ENCODE measurements at regions not wholly inside any gene's neighbourhood (a gene's known extent, or its start where the extent isn't known, plus 50 kb on each side); places are given as distances from the start of the nearest gene placed in this dataset.

DNA sequence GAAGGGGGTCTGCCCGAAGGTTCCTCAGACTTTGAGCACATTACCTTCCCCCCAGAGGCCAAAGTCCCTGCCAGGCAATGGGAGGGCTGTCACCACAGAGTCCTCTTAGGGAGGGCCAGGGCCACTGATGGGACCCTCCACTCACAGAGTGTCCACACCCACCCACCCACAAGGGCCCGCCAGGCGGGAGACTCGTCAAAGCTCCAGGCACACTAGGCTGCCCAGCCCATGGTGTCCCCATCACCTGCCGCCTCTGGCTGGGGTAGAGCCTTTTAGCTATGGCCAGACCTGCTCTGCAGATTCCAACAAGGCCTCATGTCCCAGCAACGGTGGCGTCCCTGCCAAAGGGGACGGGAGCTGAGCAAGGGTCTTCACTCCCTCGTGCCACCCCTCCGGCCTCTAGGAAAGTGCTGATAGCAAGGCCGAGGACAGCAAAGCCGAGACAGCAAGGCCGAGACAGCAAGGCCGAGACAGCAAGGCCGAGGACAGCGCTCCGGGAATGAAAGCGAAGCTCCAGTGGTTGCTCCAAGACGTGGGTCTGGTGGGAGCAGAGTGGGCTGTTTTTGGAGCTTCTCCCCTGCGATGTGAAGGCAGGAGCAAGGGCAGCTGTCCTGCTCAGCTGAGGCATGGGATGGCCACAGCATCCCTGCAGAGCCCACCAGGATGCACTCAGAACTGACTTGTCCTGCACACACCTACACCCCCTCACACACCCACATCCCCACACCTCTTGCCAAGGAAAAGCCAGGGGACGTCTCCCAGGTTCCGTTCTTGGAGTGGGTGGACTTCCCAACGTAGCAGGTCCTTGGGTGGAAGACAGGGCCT lies 123.4 kb downstream of the CRYAA start:
- no peak overlapping the region for H3K9ac ChIP-seq (replicated peaks; ENCODE audit: extremely low read depth, insufficient read depth, low read length)
- BruUV-seq (replicated peaks) = no TSS peak
- H3K79me2 ChIP-seq (ENCODE audit: control insufficient read depth, insufficient read depth, low read length) = no peaks in the 10 kb centered on the region
- no peak overlapping the region for H3K27ac ChIP-seq (ENCODE audit: insufficient read depth, low read depth, low read length)
- intact Hi-C loops (cut with micrococcal nuclease) (no loop called here), dilution Hi-C loops (cut with MboI; ENCODE audit: extremely low pct_ligation_motif_present, low sequenced_read_pairs) (no loop called here)
- no peaks in the 10 kb centered on the region for H3K4me1 ChIP-seq (ENCODE audit: control insufficient read depth, extremely low read depth, insufficient read depth, low read length)
- no peaks in the 10 kb centered on the region for H3K9me1 ChIP-seq (replicated peaks; ENCODE audit: control insufficient read depth, extremely low read depth, insufficient read depth, low read length)
- no peaks in the 10 kb centered on the region for H4K20me1 ChIP-seq (replicated peaks; ENCODE audit: control insufficient read depth, extremely low read depth, insufficient read depth, low read length)
- no peaks in the 10 kb centered on the region for H3K9me3 ChIP-seq (replicated peaks; ENCODE audit: control insufficient read depth, insufficient read depth, low read length)
- ChIA-PET POLR2A (no interaction called here), CTCF (no interaction called here)
- H2AFZ ChIP-seq (ENCODE audit: low read depth, low read length) = no peak overlapping the region
- H3K27me3 ChIP-seq (ENCODE audit: control insufficient read depth in 2 of 2, insufficient read depth in 2 of 2, low read length in 2 of 2) = no peaks in the 10 kb centered on the region
- no peak for TF ChIP-seq GATA2 (IDR thresholded peaks at IDR 0.05; ENCODE audit: insufficient read depth, insufficient read length, low read depth, low read length)
- no peak for TF ChIP-seq MYC (IDR thresholded peaks at IDR 0.05; ENCODE audit: low read depth, low read length)
- TF ChIP-seq EZH2 (IDR thresholded peaks at IDR 0.05; ENCODE audit: borderline replicate concordance, low read depth, low read length, severe bottlenecking) = no peak
- TF ChIP-seq JUN (IDR thresholded peaks at IDR 0.05; ENCODE audit: borderline replicate concordance, insufficient read depth, insufficient read length, low read depth) = no peak
- TF ChIP-seq FOS (IDR thresholded peaks at IDR 0.05; ENCODE audit: borderline replicate concordance, insufficient read depth, low read length) = no peak
- TF ChIP-seq, protein P1, sequence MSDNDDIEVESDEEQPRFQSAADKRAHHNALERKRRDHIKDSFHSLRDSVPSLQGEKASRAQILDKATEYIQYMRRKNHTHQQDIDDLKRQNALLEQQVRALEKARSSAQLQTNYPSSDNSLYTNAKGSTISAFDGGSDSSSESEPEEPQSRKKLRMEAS (IDR thresholded peaks at IDR 0.05; ENCODE audit: insufficient read depth, insufficient read length) = no peak
- TF ChIP-seq, protein P2, sequence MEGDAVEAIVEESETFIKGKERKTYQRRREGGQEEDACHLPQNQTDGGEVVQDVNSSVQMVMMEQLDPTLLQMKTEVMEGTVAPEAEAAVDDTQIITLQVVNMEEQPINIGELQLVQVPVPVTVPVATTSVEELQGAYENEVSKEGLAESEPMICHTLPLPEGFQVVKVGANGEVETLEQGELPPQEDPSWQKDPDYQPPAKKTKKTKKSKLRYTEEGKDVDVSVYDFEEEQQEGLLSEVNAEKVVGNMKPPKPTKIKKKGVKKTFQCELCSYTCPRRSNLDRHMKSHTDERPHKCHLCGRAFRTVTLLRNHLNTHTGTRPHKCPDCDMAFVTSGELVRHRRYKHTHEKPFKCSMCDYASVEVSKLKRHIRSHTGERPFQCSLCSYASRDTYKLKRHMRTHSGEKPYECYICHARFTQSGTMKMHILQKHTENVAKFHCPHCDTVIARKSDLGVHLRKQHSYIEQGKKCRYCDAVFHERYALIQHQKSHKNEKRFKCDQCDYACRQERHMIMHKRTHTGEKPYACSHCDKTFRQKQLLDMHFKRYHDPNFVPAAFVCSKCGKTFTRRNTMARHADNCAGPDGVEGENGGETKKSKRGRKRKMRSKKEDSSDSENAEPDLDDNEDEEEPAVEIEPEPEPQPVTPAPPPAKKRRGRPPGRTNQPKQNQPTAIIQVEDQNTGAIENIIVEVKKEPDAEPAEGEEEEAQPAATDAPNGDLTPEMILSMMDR (IDR thresholded peaks at IDR 0.05; ENCODE audit: extremely low read depth in 1 of 2, insufficient read depth in 1 of 2, low read depth in 1 of 2, low read length in 2 of 2) = no peak
- no peak for TF ChIP-seq POLR2AphosphoS5 (IDR thresholded peaks at IDR 0.05; ENCODE audit: insufficient read depth, low read depth, low read length)
- no peak for TF ChIP-seq POLR2A (IDR thresholded peaks at IDR 0.05; ENCODE audit: low read depth, low read length)
- no peak overlapping the region for H3K4me2 ChIP-seq (ENCODE audit: insufficient read depth, low read length)
- no peaks in the 10 kb centered on the region for H3K36me3 ChIP-seq (ENCODE audit: control insufficient read depth in 2 of 2, extremely low read depth in 1 of 2, insufficient read depth in 2 of 2, low read length in 2 of 2)
- DNase-seq (ENCODE audit: low read depth, low spot score) = no peak
- no peak overlapping the region for H3K4me3 ChIP-seq (replicated peaks in 1 of 3; ENCODE audit: insufficient read depth in 1 of 3, low read depth in 1 of 3, low read length in 3 of 3)
- FAIRE-seq = no peak
